GM12878 (cell line): ENCODE measurements at regions not wholly inside any gene's neighbourhood (a gene's known extent, or its start where the extent isn't known, plus 50 kb on each side); places are given as distances from the start of the nearest gene placed in this dataset.

Experiments
- BMI1 ChIP-seq: fragments of 450-650 bp; IDR thresholded peaks from 2 replicates; pipeline ENCODE4 v1.6.1; 2016; ENCODE audit warnings: mild to moderate bottlenecking, moderate library complexity, borderline replicate concordance
- EZH2 ChIP-seq: IDR thresholded peaks from 2 replicates; pipeline ENCODE4 v1.6.1; 2012; ENCODE audit warnings: low read depth, mild to moderate bottlenecking, control low read depth, inconsistent platforms, low read length, borderline replicate concordance; ENCODE audit not compliant: control insufficient read depth
- HDGF ChIP-seq: fragments of 450-650 bp; IDR thresholded peaks from 2 replicates; pipeline ENCODE4 v1.6.1; 2016; ENCODE audit warnings: antibody characterized with exemption
- PAX5 ChIP-seq: IDR thresholded peaks from 2 replicates; pipeline ENCODE4 v1.6.1; 2011; ENCODE audit warnings: low read depth, low read length, borderline replicate concordance
- RAD21 ChIP-seq: IDR thresholded peaks from 2 replicates; pipeline ENCODE4 v1.6.1; 2011; ENCODE audit warnings: mild to moderate bottlenecking, low read depth, low read length, moderate library complexity; ENCODE audit not compliant: insufficient read depth
- SMC3 ChIP-seq: IDR thresholded peaks from 2 replicates; pipeline ENCODE4 v1.6.1; 2011; ENCODE audit warnings: low read length, improper control_type of control experiment, borderline replicate concordance
- YY1 ChIP-seq: IDR thresholded peaks from 2 replicates; pipeline ENCODE4 v1.6.1; 2011; ENCODE audit warnings: low read depth, mild to moderate bottlenecking, low read length
- TF ChIP-seq, protein P1 (sequence below): IDR thresholded peaks from 2 replicates; pipeline ENCODE4 v1.6.1; 2011; ENCODE audit warnings: low read depth, mild to moderate bottlenecking, low read length, moderate library complexity, borderline replicate concordance; ENCODE audit errors: extremely low read depth

DNA sequence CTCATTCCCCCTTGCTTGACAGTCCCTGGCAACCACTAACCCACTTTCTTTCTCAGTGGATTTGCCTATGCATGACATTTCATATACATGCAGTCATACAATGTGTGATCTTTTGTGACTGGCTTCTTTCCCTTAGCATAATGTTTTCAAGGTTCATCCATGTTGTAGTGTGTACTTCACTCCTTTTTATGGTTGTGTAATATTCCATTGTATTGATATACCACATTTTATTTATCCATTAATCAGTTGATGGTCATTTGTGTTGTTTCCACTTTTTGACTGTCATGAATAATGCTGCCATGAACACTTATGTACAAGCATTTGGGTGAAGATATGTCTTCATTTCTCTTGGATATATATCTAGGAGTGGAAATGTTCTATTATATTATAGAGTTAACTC, 127.7 kb upstream of the GRIK3 start:
- TF ChIP-seq YY1 (no peak), RAD21 (no peak), HDGF (no peak), BMI1 (no peak), SMC3 (no peak), PAX5 (no peak), EZH2 (no peak)
- TF ChIP-seq, protein P1, sequence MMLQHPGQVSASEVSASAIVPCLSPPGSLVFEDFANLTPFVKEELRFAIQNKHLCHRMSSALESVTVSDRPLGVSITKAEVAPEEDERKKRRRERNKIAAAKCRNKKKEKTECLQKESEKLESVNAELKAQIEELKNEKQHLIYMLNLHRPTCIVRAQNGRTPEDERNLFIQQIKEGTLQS: no peak
